Stimulated activated CD4-positive, alpha-beta T cell treated with anti-CD3 and anti-CD28 coated beads, TNF-alpha, amount 100 ng/mL, for 1 hour (primary cell): ENCODE measurements at regions not wholly inside any gene's neighbourhood (a gene's known extent, or its start where the extent isn't known, plus 50 kb on each side); places are given as distances from the start of the nearest gene placed in this dataset.
"Not testable (repeated sequence)": the region's sequence is repeated elsewhere in the genome, so short reads cannot be mapped to it uniquely, and the experiment has no call there.

Experiments
- DNase-seq, 3 donors: peaks; one replicate each; pipeline ENCODE4 v3.0.0-alpha.2; 2020; ENCODE audit warnings: low read depth in 3 of 3, low spot score in 1 of 3

DNA sequence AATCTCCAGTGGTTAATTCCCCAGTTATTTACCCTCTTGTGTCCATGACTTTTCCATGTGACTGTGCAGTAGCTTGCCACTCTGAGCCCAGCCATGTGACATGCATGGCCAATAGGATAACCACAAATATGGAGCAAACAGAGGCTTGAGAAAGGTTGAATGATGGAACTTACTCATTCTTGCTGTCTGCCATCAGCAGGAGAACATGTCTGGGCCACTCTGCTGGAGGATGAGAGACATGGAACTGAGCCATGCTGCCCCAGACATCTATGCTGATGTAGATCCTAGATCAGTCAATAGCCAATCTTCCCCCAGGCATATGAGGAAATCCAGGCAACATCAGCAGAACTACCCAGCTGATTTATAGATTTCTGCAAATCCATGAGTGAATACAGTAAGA, 992.3 kb upstream of the FANCL start:
- DNase-seq: no peak

DNA sequence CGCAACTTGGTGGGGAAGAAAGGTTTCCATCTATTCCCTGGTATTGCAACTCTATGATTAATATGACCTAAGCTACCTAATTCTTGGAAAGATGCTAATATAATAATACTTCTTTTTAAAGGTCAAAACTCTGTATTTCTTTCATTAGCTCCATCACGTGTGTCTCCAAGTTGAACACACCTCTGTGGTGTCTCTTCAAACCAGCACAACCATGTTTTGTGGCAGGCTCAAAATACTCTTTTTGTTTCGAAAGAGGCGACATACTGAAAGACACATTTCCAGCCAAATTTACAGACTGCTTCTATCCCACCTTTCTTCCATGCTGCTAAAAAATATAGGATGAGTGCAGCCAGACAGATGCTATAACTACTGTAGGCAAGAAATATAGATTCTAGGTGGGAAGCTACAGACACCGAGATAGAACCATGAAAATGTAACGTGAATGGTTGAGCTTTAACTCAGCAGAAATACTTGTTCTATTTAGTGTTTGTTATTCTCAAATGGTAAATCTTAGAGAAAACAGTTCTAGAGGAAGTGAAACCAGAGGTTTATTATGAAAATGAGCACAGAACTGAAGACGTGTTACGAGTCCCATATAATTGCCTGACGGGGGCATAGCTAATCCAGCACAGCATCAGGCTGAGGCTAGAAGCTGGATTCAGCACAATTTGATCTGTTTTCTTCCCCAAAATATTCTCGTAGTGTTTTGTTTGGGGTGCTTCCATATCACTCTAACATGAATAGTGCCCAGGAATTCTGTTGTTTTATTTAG, 991.5 kb upstream of the FANCL start:
- no peak for DNase-seq

DNA sequence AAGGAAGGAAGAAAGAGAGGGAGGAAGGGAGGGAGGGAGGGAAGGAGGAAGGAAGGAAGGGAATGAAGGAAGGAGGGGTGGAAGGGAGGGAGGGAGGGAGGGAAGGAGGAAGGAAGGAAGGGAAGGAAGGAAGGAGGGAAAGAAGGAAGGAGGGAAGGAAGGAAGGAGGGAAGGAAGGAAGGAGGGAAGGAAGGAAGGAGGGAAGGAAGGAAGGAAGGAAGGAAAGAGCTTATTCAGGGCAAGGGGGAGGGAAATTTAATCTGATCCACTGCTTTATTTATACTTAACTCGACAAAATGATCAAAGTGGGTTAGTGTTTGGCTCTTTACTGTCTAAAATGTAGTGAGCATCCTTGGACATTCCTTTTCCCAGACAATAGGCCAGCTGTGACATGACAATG, 985.2 kb upstream of the FANCL start:
- DNase-seq: not testable (repeated sequence)

DNA sequence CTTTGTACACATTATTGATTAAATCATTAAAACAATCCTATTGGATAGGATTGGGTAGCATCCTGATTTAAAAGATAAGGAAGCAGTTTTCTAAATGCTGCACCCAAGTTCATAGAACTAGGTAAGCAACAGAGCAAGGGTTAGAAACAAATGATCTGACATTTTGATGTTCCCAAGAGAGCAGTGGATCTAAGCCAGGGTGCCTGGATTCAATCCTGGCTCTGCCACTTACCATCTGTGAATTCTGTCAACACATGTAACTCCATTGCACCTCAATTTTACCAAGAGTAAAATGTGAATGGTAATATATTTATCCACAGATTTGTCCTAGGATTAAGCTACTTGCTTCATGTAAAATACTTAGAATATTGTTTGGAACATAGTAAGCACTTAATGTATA, 982.6 kb upstream of the FANCL start:
- no peak for DNase-seq

DNA sequence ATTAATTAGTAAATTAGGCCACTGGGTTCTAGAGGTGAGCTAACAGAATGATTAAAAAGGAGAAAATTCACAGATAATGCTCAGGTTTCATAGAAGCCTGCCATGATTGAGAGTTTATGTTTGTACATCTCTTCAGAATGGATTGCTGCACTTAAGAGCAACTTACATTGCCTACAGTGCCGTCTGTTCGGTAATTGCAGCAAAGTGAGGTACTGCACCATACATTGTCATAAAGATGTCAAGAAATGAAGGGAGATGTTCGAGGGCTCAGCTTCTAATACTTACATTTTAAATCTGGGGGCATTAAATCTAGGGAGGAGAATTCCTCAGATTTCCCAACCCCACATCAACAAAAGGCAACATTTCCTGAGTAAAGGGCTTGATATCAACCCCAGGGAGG, 976.2 kb upstream of the FANCL start:
- no peak for DNase-seq

DNA sequence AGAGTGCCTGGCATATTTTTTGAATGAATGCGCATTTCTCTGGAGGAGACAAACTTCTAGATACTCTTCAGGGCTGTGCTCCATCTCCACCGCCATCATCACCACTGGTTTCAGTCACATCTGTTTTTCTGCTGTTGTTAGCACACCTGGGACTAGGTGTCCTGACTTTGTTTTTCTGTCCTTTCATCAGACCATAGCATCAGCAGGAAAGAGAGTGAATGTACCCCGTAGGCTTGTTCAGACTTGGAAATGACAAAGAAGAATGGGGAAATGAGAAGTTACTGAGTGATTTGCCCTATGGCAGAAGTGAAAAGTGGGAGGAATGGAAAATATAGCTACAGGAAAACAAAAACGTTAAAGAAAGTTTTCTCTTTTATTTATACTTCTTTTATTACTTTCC, 965.2 kb upstream of the FANCL start:
- no peak for DNase-seq

DNA sequence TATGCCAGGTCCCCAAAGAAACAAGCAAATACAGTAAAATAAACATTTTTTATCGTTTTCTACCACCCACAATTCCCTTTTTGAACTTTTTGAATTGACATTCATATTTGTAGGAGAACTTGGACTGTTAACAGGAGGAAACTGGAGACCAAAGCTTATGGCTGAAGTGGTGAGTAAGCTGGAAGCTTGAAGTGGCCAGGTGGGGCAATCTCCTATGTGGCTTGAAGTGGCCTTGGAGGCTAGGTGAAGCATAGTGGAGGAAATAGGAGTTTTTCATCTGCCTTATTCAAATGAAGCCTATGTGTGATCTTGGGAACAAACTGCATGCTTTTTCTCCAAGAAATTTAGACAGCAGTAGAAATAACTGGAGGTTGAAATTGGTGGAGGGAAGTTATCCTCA, 962.9 kb upstream of the FANCL start:
- DNase-seq: no peak

DNA sequence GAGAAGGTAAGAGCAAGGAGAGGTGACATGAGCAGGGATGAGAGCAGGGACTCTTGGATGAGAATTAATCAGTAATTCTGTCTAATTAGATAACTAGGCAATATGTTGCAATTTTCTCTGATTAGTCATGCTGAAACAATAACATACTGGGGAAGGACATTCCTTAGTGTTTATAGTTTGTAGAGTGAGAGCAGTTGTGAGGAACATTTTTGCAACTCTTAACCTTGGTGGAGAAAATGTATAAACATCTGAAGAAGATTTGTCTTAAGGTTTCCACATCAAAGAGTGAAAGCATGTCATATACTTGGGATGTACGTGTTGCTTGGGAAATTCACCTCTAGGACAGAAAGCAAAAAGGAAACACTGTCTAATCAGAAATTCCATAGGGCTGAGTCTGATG, 955.4 kb upstream of the FANCL start:
- no peak for DNase-seq

DNA sequence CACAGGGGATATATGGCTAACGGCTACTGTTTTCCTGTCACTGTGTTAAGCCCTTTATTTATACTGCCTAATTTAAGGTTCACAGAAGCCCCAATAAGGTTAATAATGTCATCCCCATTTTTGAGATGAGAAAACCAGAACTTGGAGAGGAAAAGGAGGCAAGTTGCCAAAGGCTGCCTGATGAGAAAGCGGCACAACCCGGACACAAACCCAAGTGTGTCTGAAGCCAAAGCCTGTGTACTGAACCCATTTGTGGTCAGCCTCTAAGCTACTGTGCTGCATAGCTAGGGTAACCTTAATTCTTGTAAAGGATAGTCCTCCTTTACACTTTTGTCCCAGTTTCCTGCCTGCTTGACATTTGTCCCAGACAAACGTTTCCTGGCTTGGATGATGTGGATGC, 954.7 kb upstream of the FANCL start:
- DNase-seq: no peak

DNA sequence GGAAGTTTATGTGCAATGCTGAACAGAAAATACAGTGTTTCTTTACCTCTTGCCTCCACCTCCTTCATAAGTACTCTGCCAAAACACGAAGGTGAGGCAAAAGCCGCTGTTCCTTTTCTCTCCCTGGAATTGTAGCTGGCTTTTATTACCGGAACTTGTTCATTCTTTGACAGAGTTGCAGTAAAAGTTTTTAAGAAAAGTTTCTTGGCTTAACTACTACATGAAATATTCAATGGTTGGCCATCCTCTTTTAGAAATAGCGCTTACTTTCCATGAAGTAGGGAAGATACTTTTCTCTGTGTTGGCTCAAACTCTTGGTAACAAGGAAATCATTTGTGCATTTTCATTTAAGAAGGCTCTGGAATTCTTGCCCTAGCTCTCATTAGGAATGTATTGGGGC, 950.7 kb upstream of the FANCL start:
- no peak for DNase-seq

DNA sequence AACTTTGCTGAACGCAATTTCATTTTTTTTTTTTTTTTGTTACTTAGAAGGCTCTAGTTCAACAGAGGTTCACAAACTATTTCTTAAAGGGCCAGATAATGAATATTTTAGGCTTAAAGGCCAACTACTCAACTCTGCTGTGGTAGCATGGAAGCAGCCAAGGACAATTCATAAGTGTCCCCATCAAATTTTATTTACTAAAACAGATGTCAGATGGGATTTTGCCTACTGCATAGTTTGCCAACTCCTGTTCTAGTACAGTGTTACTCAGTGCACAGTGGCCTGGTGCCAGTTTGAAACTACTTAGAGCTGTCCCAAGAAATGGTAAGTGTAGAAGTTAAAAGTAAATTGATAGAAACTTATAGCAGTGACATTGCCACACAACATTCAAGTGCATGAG, 949.4 kb upstream of the FANCL start:
- DNase-seq: no peak

DNA sequence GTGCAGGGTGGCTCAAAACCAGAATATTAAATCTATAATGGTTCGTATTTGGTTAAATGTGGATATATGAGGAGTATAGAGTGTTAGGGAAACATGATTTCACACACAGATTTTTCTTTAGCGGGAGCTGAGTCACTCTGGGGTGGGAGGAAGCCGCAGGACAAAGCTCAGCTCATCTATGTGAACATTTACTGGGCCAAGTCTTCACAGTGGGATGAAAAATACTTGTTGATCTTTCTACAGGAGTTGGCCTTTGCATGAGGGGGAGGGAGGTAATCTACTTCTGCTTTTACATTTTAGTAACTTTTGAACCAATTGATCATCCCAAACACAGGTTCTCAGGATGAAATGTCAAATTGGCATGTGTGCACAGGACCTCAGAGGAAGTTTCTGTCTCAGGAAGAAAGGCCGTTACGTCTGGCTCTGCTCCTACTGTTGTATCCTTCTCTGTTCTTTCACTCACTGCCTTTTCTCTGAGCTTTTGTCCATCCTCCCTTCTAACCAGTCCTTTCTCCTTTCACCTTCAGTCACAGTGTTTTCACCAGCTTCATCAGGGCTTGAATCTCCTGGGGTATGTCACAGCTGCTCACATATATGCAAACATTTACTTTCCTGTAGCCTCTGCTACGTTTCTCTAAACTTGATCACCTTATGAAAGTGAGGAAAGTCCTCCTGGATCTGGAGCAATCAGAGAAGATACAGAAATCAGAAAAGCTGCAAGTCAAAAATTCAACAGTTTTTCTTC, 943.3 kb upstream of the FANCL start:
- no peak for DNase-seq

DNA sequence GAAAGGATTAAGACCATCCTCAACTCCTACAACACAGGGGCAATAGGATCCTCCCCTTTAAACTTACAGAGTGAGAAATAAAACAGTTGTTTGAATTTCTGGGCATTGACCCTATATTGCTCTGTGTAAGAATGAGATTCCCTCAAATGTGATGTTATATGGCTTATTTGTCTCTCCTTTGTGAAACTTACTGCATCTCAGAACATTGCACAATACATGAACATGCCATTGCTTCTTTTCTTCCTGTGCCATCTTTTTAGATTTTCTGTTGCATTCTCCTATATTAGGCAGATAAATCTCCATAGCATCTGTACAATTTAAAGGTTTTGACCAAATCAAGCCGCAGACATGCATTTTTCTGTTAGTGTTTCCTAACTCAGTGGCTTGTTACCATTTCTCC, 941.9 kb upstream of the FANCL start:
- DNase-seq: no peak

DNA sequence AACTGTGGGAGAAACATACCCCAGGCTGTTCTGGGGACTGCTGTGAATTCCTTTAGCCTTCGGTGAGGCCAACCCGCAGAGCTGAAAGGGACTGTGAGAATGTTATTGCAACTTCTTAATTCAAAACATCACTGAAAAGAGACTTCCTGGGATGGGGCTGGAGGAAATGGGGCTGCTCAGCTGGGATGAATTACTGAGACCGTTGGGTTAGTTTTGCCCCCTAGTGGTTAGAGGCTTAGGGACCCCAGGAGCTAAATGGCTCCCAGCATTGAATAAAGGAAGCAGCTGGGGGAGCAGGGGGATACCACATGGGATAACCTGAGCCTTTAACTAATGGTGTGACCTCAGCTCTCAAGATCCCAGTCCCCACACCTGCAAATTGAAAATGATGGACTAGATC, 941.1 kb upstream of the FANCL start:
- DNase-seq: no peak

DNA sequence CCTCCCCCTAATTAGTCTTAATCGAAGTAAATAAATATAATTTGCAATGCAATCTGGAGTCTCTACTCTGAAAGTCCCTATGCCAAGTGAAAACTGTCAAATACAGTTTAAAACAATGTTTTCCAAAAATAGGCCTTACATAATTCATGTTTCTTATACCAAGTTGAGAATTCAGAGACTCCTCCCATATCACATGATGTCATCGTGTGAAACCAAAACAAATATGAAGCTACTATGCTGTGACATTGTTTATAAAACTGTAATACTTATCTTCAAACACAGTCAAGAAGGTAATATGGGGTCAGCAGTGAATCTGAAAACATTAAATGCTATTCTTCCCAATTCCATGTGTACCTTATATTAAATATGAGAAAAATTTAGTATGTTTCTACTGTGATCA, 940.2 kb upstream of the FANCL start:
- no peak for DNase-seq

DNA sequence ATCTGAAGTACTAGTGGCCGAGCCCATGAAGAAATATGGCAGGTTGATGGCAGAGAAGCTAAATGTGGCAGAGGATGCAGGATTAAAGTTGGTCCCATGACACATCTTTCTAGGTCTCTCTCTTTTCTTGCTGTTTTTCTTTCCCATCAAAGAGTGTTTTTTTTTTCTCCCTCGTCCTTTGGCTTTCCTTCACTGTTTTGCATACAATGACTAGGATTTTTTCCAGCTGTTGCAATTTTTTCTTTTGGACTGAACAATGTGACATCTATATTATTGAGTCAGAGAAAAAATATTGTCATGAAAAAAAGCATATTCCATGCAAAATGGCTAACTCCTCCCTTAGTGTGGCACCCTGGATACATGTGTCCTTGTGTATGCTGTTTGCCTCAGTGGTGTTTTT, 939.5 kb upstream of the FANCL start:
- DNase-seq: no peak

DNA sequence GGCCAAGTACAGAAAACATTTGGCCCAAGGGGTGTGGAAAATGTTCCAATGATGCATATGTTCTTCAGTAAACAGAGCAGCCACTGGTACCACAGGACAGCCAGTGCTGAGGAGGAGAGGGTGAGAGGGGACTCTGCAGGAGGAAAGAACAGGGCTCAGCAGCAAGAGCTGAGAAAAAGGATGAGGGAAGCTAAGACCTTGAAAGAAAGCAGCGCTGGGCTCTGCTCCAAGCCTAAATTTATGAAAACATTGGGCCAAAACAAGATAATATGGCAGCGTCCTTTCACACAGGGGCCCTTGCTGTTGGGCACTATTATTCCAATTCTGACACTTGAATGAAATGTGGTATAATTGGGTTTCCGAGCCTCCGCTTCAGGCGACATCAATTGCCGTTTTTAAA, 939.0 kb upstream of the FANCL start:
- no peak for DNase-seq

DNA sequence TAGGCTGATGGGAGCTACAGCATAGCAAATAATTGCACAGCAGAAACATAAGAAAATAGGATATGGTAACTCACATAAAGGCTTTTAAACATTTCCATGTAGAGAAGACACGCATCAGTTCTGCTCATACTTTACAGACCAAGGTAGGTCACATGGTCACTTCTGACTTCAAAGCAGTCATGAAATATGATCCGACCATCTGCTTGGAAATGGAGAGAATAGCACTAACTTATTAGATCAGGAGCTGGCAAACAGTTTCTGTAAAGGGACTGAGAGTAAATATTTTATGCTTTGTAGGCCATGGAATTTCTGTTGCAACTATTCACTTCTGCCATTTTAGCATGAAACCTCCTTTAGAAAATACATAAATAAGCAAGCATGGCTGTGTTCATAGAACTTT, 936.6 kb upstream of the FANCL start:
- no peak for DNase-seq

DNA sequence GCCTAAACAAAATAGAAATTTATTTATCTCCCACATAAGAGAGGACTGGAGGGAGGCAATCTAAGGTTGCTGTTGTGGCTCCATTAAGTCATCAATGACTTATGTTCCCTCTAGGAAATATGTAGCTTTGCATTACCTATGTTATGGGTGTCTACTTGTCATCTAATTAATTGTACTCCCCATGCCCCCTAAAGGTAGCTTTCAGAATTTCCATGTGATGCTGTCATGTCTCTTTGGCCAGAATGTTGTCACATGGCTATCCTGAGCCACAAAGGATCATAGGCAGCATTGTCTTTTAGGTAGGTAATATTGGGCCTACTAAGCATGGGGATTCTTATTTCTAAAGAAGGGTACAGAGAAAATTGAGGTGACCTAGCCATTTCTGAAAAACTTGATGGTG, 935.6 kb upstream of the FANCL start:
- no peak for DNase-seq

DNA sequence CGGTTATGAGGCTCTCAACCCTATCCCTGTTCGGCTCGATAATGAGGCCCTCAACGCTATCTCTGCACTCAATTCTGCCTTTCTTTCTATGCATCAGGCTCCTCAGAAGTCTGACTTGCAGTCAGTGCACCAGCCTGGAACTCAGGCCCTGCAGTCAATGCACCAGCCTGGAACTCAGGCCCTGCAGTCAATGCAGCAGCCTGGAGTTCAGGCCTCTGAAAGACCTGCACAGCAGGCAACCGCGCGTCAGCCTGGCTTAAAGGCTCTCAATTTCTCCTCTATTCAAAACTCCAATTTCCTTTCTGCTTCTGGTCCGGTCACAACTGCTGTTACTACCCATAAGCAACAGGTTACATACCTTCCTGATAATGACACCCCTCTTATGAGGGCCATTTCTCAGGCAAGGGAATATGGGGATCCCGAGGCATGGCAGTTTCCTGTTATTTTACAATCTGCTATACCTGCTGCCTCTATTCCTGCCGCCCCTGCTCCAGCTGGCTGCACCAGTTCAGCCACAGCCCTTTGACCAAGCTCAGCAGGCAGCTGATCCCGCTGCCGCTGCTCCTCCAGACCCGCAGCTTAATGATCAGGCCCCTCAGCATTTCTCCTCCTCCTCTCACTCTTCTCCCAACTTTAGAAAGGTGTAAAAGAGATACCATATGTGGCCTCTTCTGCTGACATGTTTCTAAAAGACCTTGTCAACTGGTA, 933.6 kb upstream of the FANCL start:
- DNase-seq: no peak

DNA sequence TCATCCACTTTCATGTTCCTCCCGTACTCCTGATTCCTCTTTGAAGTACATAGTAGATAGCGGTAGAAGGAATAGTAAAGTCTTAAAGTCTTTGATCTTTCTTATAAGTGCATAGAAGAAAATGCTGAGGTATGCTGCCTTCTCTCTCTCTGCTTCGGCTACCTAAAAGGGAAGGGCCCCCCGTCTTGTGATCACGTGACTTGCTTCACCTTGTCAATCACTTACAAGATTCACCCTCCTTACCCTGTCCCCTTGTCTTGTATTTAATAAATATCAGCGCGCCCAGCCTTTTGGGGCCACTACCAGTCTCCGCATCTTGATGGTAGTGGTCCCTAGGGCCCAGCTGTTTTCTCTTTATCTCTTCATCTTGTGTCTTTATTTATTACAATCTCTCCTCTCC, 932.2 kb upstream of the FANCL start:
- DNase-seq: no peak

DNA sequence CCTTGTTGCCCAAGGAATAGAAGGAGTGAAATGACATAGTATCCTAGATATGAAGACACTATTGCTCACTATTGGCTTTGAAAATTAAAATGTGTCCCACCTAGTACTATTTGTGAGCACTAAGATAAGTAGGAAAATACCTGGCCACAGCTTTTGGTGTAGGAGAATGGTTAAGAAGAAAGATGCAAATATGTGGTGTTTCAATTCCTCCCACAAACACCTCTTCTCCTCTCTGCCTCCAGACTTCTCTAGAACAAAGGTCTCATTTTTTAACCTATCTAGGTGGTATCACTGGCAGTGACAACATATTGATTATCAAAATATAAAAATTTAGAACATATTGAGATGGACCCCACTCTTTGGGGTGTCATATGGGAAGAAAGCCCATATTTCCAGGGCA, 929.9 kb upstream of the FANCL start:
- no peak for DNase-seq
